Astrocyte of the cerebellum (primary cell): ENCODE measurements at regions not wholly inside any gene's neighbourhood (a gene's known extent, or its start where the extent isn't known, plus 50 kb on each side); places are given as distances from the start of the nearest gene placed in this dataset.

Experiments used
- DNase-seq: peaks from one replicate; pipeline ENCODE4 v3.0.0-alpha.2; 2011; ENCODE audit warnings: low read depth
- H3K4me3 ChIP-seq: 2 replicates; pipeline ENCODE4 v1.5.1; 2011; ENCODE audit warnings: mild to moderate bottlenecking, low read depth, low read length, moderate library complexity
- CTCF ChIP-seq: IDR thresholded peaks from 2 replicates; pipeline ENCODE4 v1.5.1; 2012; ENCODE audit warnings: low read length, low read depth, moderate library complexity, mild to moderate bottlenecking; ENCODE audit errors: missing control alignments
- in situ Hi-C: cut with HindIII; loops from 2 replicates; pipeline ENCODE4 v1.10.0; 2017; ENCODE audit warnings: low sequenced_read_pairs

GRCh38 chr5:135183464-135183863 is 149.4 kb upstream of the PITX1 start:
- DNase-seq = no peak
- in situ Hi-C loops = no loop called here
- TF ChIP-seq CTCF = no peak

DNA sequence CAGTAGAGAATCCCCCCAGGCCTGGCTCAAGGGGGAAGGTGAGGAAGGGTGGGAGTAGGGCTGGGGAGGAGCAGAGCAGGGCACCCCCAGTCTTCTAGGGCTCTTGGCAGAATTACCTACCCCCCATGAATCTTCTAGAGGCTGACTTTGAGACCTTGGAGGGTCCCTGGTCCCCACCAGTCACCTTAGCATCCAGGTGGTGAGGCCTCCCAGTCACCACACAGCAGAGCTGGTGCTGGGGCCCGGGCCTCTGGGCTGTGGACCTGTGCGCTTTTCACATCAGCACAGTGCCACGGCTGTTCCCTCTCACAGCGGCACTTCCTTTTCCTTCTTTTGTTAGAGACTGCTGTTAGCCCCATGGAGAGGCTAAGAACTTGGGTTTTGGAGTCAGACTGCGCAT is 148.6 kb upstream of the PITX1 start:
- no peak for TF ChIP-seq CTCF
- DNase-seq = no peak
- no peak overlapping the region for H3K4me3 ChIP-seq
- in situ Hi-C loops = no loop called here

More at GRCh38 chr5:135183464-135183863, 149.4 kb upstream of the PITX1 start:
- no peak overlapping the region for H3K4me3 ChIP-seq

- DNase-seq = no peak
- no peak for TF ChIP-seq CTCF
- in situ Hi-C loops = no loop called here
- H3K4me3 ChIP-seq = no peak overlapping the region
Observed at GRCh38 chr5:135181653-135182052, 147.6 kb upstream of the PITX1 start.

DNA sequence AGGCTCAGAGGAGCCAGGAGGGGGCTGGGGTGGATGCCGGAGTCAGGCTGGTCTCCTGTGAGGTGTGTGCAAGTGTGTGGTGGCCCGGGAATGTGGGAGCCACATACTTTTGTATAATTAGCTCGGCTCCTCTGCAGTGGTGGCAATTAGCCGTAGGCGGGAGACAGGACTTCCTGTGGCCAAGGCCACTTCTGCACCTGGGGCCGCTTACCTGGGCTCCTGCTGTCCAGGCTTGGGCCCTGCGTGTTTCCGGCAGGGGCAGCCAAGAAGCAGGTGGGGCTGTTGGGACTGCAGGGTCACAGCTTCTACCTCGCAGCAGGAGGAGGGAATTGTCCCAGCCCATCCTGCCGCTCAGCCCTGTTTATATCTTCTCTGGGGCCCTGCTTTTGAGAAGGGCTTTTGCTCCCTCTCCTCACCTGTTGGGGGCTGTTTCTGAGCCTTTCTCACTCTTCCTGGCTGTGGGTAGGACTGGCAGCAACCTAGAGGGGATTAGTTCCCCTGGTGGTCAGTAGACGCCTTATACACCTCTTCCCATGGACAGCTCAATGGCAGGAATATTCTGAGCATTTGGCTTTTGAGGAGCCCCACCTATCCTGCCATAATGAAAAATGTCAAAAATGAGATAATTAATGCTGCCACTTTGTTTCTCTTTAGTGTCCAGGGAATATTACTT is 145.4 kb upstream of the PITX1 start:
- in situ Hi-C loops = no loop called here
- TF ChIP-seq CTCF = no peak
- DNase-seq = no peak
- no peak overlapping the region for H3K4me3 ChIP-seq

GRCh38 chr5:135178476-135179155 is 144.6 kb upstream of the PITX1 start:
- in situ Hi-C loops = no loop called here
- no peak for TF ChIP-seq CTCF
- no peak overlapping the region for H3K4me3 ChIP-seq
- DNase-seq = no peak

GRCh38 chr5:135177591-135177990 is 143.6 kb upstream of the PITX1 start:
- no peak for TF ChIP-seq CTCF
- in situ Hi-C loops = no loop called here
- no peak for DNase-seq
- H3K4me3 ChIP-seq = no peak overlapping the region
